ENCODE measurements at regions not wholly inside any gene's neighbourhood (a gene's known extent, or its start where the extent isn't known, plus 50 kb on each side); places are given as distances from the start of the nearest gene placed in this dataset.

- no peak for TF ChIP-seq PHB (CRISPR knock-in tag; IDR thresholded peaks at IDR 0.05)
- 0 out of 2 replicates have a peak, but pooled peaks have one; percentile 23 for TF ChIP-seq MBD2 (IDR thresholded peaks at IDR 0.05; ENCODE audit: borderline replicate concordance, low read depth)
- no peak for TF ChIP-seq NELFE (IDR thresholded peaks at IDR 0.05; ENCODE audit: insufficient read depth, insufficient read length)
- TF ChIP-seq FOXA3 (CRISPR knock-in tag; conservative IDR thresholded peaks at IDR 0.05 in 1 of 2, IDR thresholded peaks at IDR 0.05 in 1 of 2), result no peak; a peak in 1 of 4 replicates
- no peak for TF ChIP-seq ZNF589 (CRISPR knock-in tag; IDR thresholded peaks at IDR 0.05; ENCODE audit: low read depth)
- peak; percentile 5; the same call in 1 of the 2 replicates for TF ChIP-seq ZNF263 (CRISPR knock-in tag; IDR thresholded peaks at IDR 0.05; ENCODE audit: borderline replicate concordance)
- peak; percentile 73; the same call in 1 of the 2 replicates for TF ChIP-seq ZBTB17 (CRISPR knock-in tag; IDR thresholded peaks at IDR 0.05)
- TF ChIP-seq NR3C1 (CRISPR knock-in tag; IDR thresholded peaks at IDR 0.05), result no peak
- peak in 1 of 2 experiments; percentile 90; a peak in 2 of 4 replicates for TF ChIP-seq HDAC1 (IDR thresholded peaks at IDR 0.05)
- no peak for TF ChIP-seq FOS (IDR thresholded peaks at IDR 0.05; ENCODE audit: extremely low read depth, insufficient read length)
- no peak for TF ChIP-seq RUNX1 (IDR thresholded peaks at IDR 0.05; ENCODE audit: low read depth)
- no peak for TF ChIP-seq ZNF696 (CRISPR knock-in tag; conservative IDR thresholded peaks at IDR 0.05)
- TF ChIP-seq ARHGAP35 (IDR thresholded peaks at IDR 0.05; ENCODE audit: partially characterized antibody), result no peak
- 0 out of 2 replicates have a peak, but pooled peaks have one; percentile 33 for TF ChIP-seq ELF2 (CRISPR knock-in tag; IDR thresholded peaks at IDR 0.05)
- 0 out of 2 replicates have a peak, but pooled peaks have one; percentile 49 for TF ChIP-seq ZNF311 (CRISPR knock-in tag; IDR thresholded peaks at IDR 0.05)
- peak; percentile 65; the same call in 1 of the 2 replicates for TF ChIP-seq PHF8 (IDR thresholded peaks at IDR 0.05; ENCODE audit: borderline replicate concordance, low read length)
- no peak for TF ChIP-seq BCL6 (CRISPR knock-in tag; IDR thresholded peaks at IDR 0.05)
- TF ChIP-seq GTF2E2 (tag; IDR thresholded peaks at IDR 0.05), result no peak
- TF ChIP-seq MAFG (tag; conservative IDR thresholded peaks at IDR 0.05), result no peak
- TF ChIP-seq ZNF518B (CRISPR knock-in tag; IDR thresholded peaks at IDR 0.05), result no peak
- TF ChIP-seq CREB5 (CRISPR knock-in tag; IDR thresholded peaks at IDR 0.05), result no peak
- TF ChIP-seq ZNF24 (IDR thresholded peaks at IDR 0.05), result peak; percentile 27; the same call in 1 of the 2 replicates
- no peak for TF ChIP-seq FOXP1 (CRISPR knock-in tag; IDR thresholded peaks at IDR 0.05)
- no peak for TF ChIP-seq CBFB (CRISPR knock-in tag; IDR thresholded peaks at IDR 0.05)
- no peak for TF ChIP-seq ZNF121 (CRISPR knock-in tag; conservative IDR thresholded peaks at IDR 0.05)
- peak; percentile 82 for TF ChIP-seq RBFOX2 (IDR thresholded peaks at IDR 0.05; ENCODE audit: low read depth, low read length)
These were observed 188.1 kb downstream of the ZEB2 start (continued) for GRCh38 chr2:144331674-144332355.
